OCI-LY7 (cell line): ENCODE measurements at regions not wholly inside any gene's neighbourhood (a gene's known extent, or its start where the extent isn't known, plus 50 kb on each side); places are given as distances from the start of the nearest gene placed in this dataset.

ENCODE experiments used
- BruUV-seq: library from RNA; stranded (reverse); fragments of 400-500 nt; replicated peaks from 2 replicates; lab custom pipeline; 2021; lab: Mats Ljungman, UMichigan
- CTCF ChIA-PET: fragments of 300-600 bp; sonication (Branson Sonifier 250); formaldehyde crosslinking; loops from one replicate; lab custom pipeline; 2022; ENCODE audit warnings: antibody characterized with exemption; ENCODE audit not compliant: unreplicated experiment; lab: Charles Lee
- POLR2A ChIA-PET: fragments of 300-600 bp; sonication (Branson Sonifier 250); formaldehyde crosslinking; loops from one replicate; lab custom pipeline; 2022; ENCODE audit warnings: antibody characterized with exemption; lab: Charles Lee
- DNase-seq: peaks from one replicate; pipeline ENCODE4 v3.0.0-alpha.2; 2015; ENCODE audit warnings: low spot score
- H2AFZ ChIP-seq: fragments of 200-600 bp; sonication (generic), shearing (Covaris generic); 2 replicates; pipeline ENCODE4 v1.6.1; 2014; ENCODE audit warnings: mild to moderate bottlenecking, antibody characterized with exemption, low read length, moderate library complexity
- H3K27ac ChIP-seq: fragments of 200-600 bp; sonication (generic); 2 replicates; pipeline ENCODE4 v1.5.1; 2014; ENCODE audit warnings: mixed run types, low read depth, mild to moderate bottlenecking, moderate library complexity, low read length, inconsistent platforms; ENCODE audit not compliant: poor library complexity, severe bottlenecking
- H3K36me3 ChIP-seq: fragments of 200-600 bp; sonication (generic); 2 replicates; pipeline ENCODE4 v1.6.1; 2014; ENCODE audit warnings: mild to moderate bottlenecking, antibody characterized with exemption, low read length, moderate library complexity, mixed read lengths; ENCODE audit not compliant: insufficient read depth
- H3K4me1 ChIP-seq: fragments of 200-600 bp; sonication (generic); 2 replicates; pipeline ENCODE4 v1.5.1; 2014; ENCODE audit warnings: mild to moderate bottlenecking, low read length; ENCODE audit not compliant: insufficient read depth, poor library complexity, severe bottlenecking
- H3K4me2 ChIP-seq: fragments of 200-600 bp; sonication (generic); 2 replicates; pipeline ENCODE4 v1.6.1; 2014; ENCODE audit warnings: mild to moderate bottlenecking, low read length
- H3K4me3 ChIP-seq: fragments of 200-600 bp; sonication (generic); 2 replicates; pipeline ENCODE4 v1.5.1; 2014; ENCODE audit warnings: mild to moderate bottlenecking, low read depth, low read length; ENCODE audit not compliant: poor library complexity, severe bottlenecking
- H3K79me2 ChIP-seq: fragments of 200-600 bp; sonication (generic); 2 replicates; pipeline ENCODE4 v1.6.1; 2016; ENCODE audit warnings: low read depth, mild to moderate bottlenecking, low read length, moderate library complexity, mixed read lengths; ENCODE audit not compliant: insufficient read depth
- H3K9me2 ChIP-seq: fragments of 200-600 bp; sonication (generic); 2 replicates; pipeline ENCODE4 v1.6.1; 2016; ENCODE audit warnings: mild to moderate bottlenecking, low read length, mixed read lengths; ENCODE audit not compliant: insufficient read depth
- H3K9me3 ChIP-seq: fragments of 200-600 bp; sonication (generic); 2 replicates; pipeline ENCODE4 v1.6.1; 2014; ENCODE audit warnings: mild to moderate bottlenecking, mixed run types, low read length, mixed read lengths
- H4K20me1 ChIP-seq: fragments of 200-600 bp; sonication (generic); 2 replicates; pipeline ENCODE4 v1.6.1; 2014; ENCODE audit warnings: mild to moderate bottlenecking, antibody characterized with exemption, low read length, moderate library complexity, mixed read lengths; ENCODE audit not compliant: insufficient read depth
- EZH2phosphoT487 ChIP-seq: fragments of 200-600 bp; sonication (generic); IDR thresholded peaks from 2 replicates; pipeline ENCODE4 v1.6.1; 2018; ENCODE audit warnings: low read depth, borderline replicate concordance, mild to moderate bottlenecking, mixed run types, antibody characterized with exemption, low read length, moderate library complexity, mixed read lengths
- intact Hi-C: fragments of 100-400 bp; cut with micrococcal nuclease; formaldehyde crosslinking; loops from one replicate; pipeline ENCODE4 v1.10.0; 2022; ENCODE audit not compliant: unreplicated experiment
- TF ChIP-seq, protein P1 (sequence below): fragments of 200-600 bp; sonication (generic); conservative IDR thresholded peaks from 2 replicates; pipeline ENCODE4 v1.5.1; 2014; ENCODE audit warnings: mild to moderate bottlenecking, antibody characterized with exemption, low read length, moderate library complexity, mixed read lengths

GRCh38 chr18:49730951-49731391 lies 82.4 kb downstream of the ACAA2 start:
- Histone ChIP-seq H3K9me3 (no peaks in the 10 kb centered on the region), H4K20me1 (no peaks in the 10 kb centered on the region), H3K36me3 (no peaks in the 10 kb centered on the region), H3K4me3 (no peak overlapping the region), H3K4me1 (no peaks in the 10 kb centered on the region), H2AFZ (no peak overlapping the region), H3K79me2 (no peaks in the 10 kb centered on the region), H3K27ac (no peak overlapping the region), H3K4me2 (no peak overlapping the region), H3K9me2 (no peaks in the 10 kb centered on the region)
- ChIA-PET CTCF (no interaction called here), POLR2A (interaction anchor here (1.2 kb wide), 1 partner anchor 1015 kb away, joined by 3 read pairs; no protein-coding TSS in a partner anchor)
- no peak for DNase-seq
- intact Hi-C loops = no loop called here
- no TSS peak for BruUV-seq
- TF ChIP-seq, protein P1, sequence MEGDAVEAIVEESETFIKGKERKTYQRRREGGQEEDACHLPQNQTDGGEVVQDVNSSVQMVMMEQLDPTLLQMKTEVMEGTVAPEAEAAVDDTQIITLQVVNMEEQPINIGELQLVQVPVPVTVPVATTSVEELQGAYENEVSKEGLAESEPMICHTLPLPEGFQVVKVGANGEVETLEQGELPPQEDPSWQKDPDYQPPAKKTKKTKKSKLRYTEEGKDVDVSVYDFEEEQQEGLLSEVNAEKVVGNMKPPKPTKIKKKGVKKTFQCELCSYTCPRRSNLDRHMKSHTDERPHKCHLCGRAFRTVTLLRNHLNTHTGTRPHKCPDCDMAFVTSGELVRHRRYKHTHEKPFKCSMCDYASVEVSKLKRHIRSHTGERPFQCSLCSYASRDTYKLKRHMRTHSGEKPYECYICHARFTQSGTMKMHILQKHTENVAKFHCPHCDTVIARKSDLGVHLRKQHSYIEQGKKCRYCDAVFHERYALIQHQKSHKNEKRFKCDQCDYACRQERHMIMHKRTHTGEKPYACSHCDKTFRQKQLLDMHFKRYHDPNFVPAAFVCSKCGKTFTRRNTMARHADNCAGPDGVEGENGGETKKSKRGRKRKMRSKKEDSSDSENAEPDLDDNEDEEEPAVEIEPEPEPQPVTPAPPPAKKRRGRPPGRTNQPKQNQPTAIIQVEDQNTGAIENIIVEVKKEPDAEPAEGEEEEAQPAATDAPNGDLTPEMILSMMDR = no peak
- TF ChIP-seq EZH2phosphoT487 = no peak

DNA sequence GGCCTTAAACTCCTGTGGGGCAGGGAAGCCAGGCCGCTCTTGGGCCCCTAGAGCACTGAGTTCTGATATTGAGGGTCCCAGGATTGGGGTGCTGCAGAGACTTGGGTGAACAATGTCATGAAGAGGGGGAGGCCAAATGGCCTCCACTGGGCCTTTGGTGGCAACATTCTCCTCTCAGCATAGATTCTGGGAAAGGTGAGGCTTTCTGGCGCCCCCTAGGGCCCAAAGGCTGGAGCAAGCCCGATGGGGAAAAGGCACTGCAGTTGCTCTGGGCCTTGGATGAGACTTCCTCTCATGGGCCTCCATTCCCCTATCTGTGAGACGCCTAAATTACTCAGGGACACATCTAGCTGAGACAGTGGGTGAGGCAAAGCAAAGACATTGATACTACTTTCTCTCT lies 84.8 kb downstream of the ACAA2 start:
- peak; percentile 14 for DNase-seq
- Histone ChIP-seq H3K9me2 (no peaks in the 10 kb centered on the region), H3K4me1 (no peaks in the 10 kb centered on the region), H3K27ac (no peak overlapping the region), H3K9me3 (no peaks in the 10 kb centered on the region), H3K79me2 (no peaks in the 10 kb centered on the region), H3K4me2 (no peak overlapping the region), H4K20me1 (no peaks in the 10 kb centered on the region), H2AFZ (no peak overlapping the region), H3K36me3 (no peaks in the 10 kb centered on the region), H3K4me3 (no peak overlapping the region)
- intact Hi-C loops = no loop called here
- ChIA-PET POLR2A (no interaction called here), CTCF (no interaction called here)
- no TSS peak for BruUV-seq
- TF ChIP-seq, protein P1 = peak; percentile 69
- no peak for TF ChIP-seq EZH2phosphoT487

- Histone ChIP-seq H3K4me2 (no peak overlapping the region), H3K79me2 (no peaks in the 10 kb centered on the region), H3K9me3 (no peaks in the 10 kb centered on the region), H3K4me1 (no peaks in the 10 kb centered on the region), H3K27ac (no peak overlapping the region), H3K36me3 (no peaks in the 10 kb centered on the region), H3K4me3 (no peak overlapping the region), H2AFZ (no peak overlapping the region), H4K20me1 (no peaks in the 10 kb centered on the region), H3K9me2 (no peaks in the 10 kb centered on the region)
- BruUV-seq = no TSS peak
- intact Hi-C loops = no loop called here
- ChIA-PET CTCF (no interaction called here), POLR2A (interaction anchor here (0.7 kb wide), 1 partner anchor 196 kb away, joined by 3 read pairs; no protein-coding TSS in a partner anchor)
- no peak for DNase-seq
- TF ChIP-seq EZH2phosphoT487 = no peak
- TF ChIP-seq, protein P1 = no peak
Observed at GRCh38 chr18:49727816-49728215, 85.5 kb downstream of the ACAA2 start.
